Bronchial epithelial cell (primary cell): ENCODE measurements at regions not wholly inside any gene's neighbourhood (a gene's known extent, or its start where the extent isn't known, plus 50 kb on each side); places are given as distances from the start of the nearest gene placed in this dataset.
"Not testable (repeated sequence)": the region's sequence is repeated elsewhere in the genome, so short reads cannot be mapped to it uniquely, and the experiment has no call there.

Experiments
- DNase-seq: peaks from one replicate; pipeline ENCODE4 v3.0.0-alpha.2; 2010; ENCODE audit warnings: low read depth
- FAIRE-seq: peaks from 2 replicates; lab custom pipeline; 2011; peaks lifted over from hg19 to GRCh38; lab: Jason Lieb, UNC
- H3K27me3 ChIP-seq: 2 replicates; pipeline ENCODE4 v1.5.1; 2011; ENCODE audit warnings: low read length; ENCODE audit not compliant: control insufficient read depth, insufficient read depth
- H3K36me3 ChIP-seq: 2 replicates; pipeline ENCODE4 v1.5.1; 2011; ENCODE audit warnings: low read length; ENCODE audit not compliant: control insufficient read depth, insufficient read depth
- H3K4me3 ChIP-seq: 2 replicates; pipeline ENCODE4 v1.5.1; 2011; ENCODE audit warnings: mild to moderate bottlenecking, low read depth, low read length, control low read depth
- TF ChIP-seq, protein P1 (sequence below): IDR thresholded peaks from 2 replicates; pipeline ENCODE4 v1.5.1; 2011; ENCODE audit warnings: mild to moderate bottlenecking, moderate library complexity, low read length, control low read depth, inconsistent platforms; ENCODE audit not compliant: insufficient read depth, severe bottlenecking

DNA sequence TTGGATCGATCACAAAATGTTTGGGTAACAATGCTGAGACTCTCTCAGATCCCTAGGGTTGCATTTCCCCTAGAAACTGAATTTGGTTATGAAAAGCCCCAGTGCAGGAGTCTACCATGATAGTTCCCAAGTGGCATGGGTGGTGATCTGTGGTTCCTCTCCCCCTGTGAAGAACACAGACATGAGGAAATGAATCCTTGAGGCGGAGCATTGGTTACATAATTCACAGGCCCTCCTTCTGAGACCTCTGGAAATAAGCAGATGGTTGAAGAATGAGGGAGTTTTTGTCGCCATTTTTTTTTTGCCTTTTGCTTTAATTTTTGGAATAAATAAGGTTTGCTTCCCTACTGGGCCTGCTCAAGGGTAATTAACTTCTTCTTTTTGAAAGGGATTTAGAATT lies 597.0 kb upstream of the RBFOX1 start:
- Histone ChIP-seq H3K36me3 (no peaks in the 10 kb centered on the region), H3K27me3 (no peaks in the 10 kb centered on the region), H3K4me3 (no peak overlapping the region)
- TF ChIP-seq, protein P1, sequence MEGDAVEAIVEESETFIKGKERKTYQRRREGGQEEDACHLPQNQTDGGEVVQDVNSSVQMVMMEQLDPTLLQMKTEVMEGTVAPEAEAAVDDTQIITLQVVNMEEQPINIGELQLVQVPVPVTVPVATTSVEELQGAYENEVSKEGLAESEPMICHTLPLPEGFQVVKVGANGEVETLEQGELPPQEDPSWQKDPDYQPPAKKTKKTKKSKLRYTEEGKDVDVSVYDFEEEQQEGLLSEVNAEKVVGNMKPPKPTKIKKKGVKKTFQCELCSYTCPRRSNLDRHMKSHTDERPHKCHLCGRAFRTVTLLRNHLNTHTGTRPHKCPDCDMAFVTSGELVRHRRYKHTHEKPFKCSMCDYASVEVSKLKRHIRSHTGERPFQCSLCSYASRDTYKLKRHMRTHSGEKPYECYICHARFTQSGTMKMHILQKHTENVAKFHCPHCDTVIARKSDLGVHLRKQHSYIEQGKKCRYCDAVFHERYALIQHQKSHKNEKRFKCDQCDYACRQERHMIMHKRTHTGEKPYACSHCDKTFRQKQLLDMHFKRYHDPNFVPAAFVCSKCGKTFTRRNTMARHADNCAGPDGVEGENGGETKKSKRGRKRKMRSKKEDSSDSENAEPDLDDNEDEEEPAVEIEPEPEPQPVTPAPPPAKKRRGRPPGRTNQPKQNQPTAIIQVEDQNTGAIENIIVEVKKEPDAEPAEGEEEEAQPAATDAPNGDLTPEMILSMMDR: no peak
- FAIRE-seq (no peak), DNase-seq (no peak)

DNA sequence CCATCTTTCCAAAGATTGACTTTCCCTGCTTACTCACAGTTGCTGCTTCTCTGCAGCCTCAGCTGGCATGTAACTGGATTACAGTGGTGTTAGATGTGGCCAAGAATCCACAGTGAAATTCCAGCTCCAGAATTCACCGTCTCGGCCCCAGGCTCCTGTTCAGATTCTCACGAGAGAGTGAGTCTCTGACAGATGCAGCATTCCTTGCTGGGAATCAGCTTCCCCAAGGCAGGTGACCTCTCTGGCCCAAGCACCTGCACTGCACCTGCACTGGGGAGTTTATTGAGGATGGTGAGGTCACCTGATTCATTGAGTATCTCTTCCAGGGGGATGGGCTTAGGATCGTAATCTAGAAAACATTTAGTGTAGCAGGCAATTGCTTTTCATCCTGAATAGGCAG lies 600.5 kb upstream of the RBFOX1 start:
- no peak overlapping the region for H3K4me3 ChIP-seq
- H3K27me3 ChIP-seq: no peaks in the 10 kb centered on the region
- H3K36me3 ChIP-seq: no peaks in the 10 kb centered on the region
- TF ChIP-seq, protein P1: no peak
- DNase-seq (no peak), FAIRE-seq (no peak)

DNA sequence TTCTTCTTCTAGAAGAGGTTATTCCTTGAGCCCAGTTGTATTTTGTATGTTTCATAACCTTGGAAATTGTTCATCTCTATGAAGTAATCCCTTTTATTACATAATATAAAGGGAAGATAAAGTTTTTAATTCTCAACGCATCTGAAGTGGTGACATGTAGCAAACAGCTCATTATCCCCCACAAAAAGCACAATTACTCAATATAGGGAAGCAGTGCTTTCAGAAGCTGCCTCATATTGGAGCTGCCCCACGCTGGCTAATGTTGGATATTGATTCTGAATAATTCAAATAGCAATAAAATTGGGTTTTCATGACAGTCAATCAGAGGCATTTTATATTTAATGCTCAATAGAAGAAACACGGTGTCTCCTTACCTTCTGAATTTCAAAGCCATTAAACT lies 604.3 kb upstream of the RBFOX1 start:
- FAIRE-seq (no peak), DNase-seq (no peak)
- TF ChIP-seq, protein P1: no peak
- H3K27me3 ChIP-seq: no peaks in the 10 kb centered on the region
- H3K4me3 ChIP-seq: no peak overlapping the region
- H3K36me3 ChIP-seq: no peaks in the 10 kb centered on the region

DNA sequence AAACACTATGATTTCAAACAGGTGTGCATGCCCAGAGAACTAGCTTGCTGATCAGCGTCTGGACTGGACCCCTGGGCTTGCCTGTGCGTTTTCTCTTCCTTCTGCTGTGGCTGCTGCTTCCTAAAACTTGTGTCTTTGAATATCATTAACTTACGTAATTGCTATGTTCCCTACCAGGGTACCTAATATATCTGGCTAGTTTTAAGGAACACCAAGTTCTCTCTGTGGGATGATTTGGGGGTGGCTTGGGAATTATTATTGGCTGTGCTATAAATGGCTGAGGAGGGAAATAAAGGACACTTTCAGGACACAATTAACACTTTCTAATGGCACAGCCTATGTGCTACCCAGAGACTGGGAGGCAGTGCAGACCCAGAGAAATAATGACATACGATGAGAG lies 606.0 kb upstream of the RBFOX1 start:
- DNase-seq (no peak), FAIRE-seq (no peak)
- TF ChIP-seq, protein P1: no peak
- Histone ChIP-seq H3K27me3 (no peaks in the 10 kb centered on the region), H3K4me3 (no peak overlapping the region), H3K36me3 (no peaks in the 10 kb centered on the region)

DNA sequence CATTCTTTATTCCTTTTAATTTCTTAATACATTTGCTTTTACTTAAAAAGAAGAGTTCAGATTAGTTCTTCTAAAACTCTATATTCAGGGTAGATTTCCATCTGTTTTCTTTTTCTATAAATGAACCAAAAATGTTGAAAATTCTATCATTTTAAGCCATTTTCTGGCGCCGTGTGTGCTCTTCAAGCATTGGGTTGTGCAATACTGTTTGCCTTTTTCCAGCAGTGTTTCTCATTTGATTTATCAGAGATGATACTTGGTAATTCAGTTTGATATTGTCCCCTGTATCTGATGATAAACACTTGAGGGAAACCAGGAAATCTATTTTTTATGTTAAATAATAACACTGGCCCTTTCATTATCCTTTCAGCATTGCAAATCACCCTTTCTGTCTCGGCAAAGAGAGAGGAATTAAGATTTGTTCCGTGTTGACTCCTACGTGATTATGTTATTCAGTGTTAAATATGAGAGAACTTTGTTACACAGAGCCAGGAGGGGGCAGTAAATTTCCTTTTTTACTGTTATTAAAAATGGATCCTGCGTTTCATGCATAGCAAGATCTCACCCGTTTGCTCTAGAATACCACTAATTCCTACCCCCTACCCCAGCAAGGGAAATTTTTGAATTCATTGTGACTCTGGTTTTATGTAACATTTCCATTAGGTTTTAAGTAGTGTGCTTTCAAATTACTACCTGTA lies 606.9 kb upstream of the RBFOX1 start:
- no peaks in the 10 kb centered on the region for H3K36me3 ChIP-seq
- H3K4me3 ChIP-seq: no peak overlapping the region
- TF ChIP-seq, protein P1: no peak
- FAIRE-seq (no peak), DNase-seq (no peak)
- H3K27me3 ChIP-seq: no peaks in the 10 kb centered on the region

DNA sequence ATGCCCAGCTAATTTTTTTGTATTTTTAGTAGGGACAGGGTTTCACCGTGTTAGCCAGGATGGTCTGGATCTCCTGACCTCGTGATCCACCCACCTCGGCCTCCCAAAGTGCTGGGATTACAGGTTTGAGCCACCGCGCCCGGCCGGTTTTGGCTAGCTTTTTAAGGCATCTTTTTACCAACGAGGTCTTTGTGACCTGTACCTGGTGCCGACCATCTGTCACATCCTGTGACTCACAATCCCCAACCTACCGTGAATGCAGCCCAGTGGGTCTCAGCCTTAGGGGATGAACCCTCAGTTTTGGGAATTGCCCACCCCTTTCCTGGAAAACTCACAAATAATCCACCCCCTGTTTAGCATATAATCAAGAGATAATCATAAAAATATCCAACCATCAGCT lies 607.4 kb upstream of the RBFOX1 start:
- H3K27me3 ChIP-seq, FAIRE-seq, H3K36me3 ChIP-seq, DNase-seq, H3K4me3 ChIP-seq: not testable (repeated sequence)
